HG03135 (cell line): ENCODE measurements at regions not wholly inside any gene's neighbourhood (a gene's known extent, or its start where the extent isn't known, plus 50 kb on each side); places are given as distances from the start of the nearest gene placed in this dataset.

ENCODE experiments used
- ATAC-seq: cut with Tn5 transposase; IDR thresholded peaks from one replicate; pipeline ENCODE4 v1.9.1; 2021; ENCODE audit warnings: mild to moderate bottlenecking, moderate library complexity; ENCODE audit not compliant: unreplicated experiment

- no peak for ATAC-seq
Observed at GRCh38 chr16:9185381-9185780, 93.9 kb downstream of the HAPSTR1 start.

- ATAC-seq: no peak
Observed at GRCh38 chr16:9186061-9186460, 94.6 kb downstream of the HAPSTR1 start.

- ATAC-seq: no peak
Observed at GRCh38 chr16:9188721-9189120, 97.3 kb downstream of the HAPSTR1 start.

- ATAC-seq: no peak
Observed at GRCh38 chr16:9191274-9191850, 99.9 kb downstream of the HAPSTR1 start.

GRCh38 chr16:9192746-9193145, 101.3 kb downstream of the HAPSTR1 start:
- no peak for ATAC-seq

GRCh38 chr16:9195287-9195686, 103.8 kb downstream of the HAPSTR1 start:
- ATAC-seq: no peak

GRCh38 chr16:9197957-9198661, 106.7 kb downstream of the HAPSTR1 start:
- no peak for ATAC-seq

- no peak for ATAC-seq
Observed at GRCh38 chr16:9199311-9199710, 107.9 kb downstream of the HAPSTR1 start.

- no peak for ATAC-seq
Observed at GRCh38 chr16:9199751-9200150, 108.3 kb downstream of the HAPSTR1 start.

GRCh38 chr16:9203956-9204355, 112.5 kb downstream of the HAPSTR1 start:
- ATAC-seq: no peak

- no peak for ATAC-seq
Observed at GRCh38 chr16:9205661-9206060, 114.2 kb downstream of the HAPSTR1 start.

GRCh38 chr16:9206156-9206555, 114.7 kb downstream of the HAPSTR1 start:
- ATAC-seq: no peak

- no peak for ATAC-seq
Observed at GRCh38 chr16:9212621-9213020, 121.2 kb downstream of the HAPSTR1 start.

GRCh38 chr16:9219813-9220212, 128.4 kb downstream of the HAPSTR1 start:
- ATAC-seq: no peak

GRCh38 chr16:9225527-9226316, 134.3 kb downstream of the HAPSTR1 start:
- no peak for ATAC-seq

- ATAC-seq: no peak
Observed at GRCh38 chr16:9226924-9227323, 135.5 kb downstream of the HAPSTR1 start.

- no peak for ATAC-seq
Observed at GRCh38 chr16:9231039-9231438, 139.6 kb downstream of the HAPSTR1 start.

GRCh38 chr16:9232102-9232770, 140.8 kb downstream of the HAPSTR1 start:
- no peak for ATAC-seq

- no peak for ATAC-seq
Observed at GRCh38 chr16:9235867-9236266, 144.4 kb downstream of the HAPSTR1 start.

GRCh38 chr16:9236319-9236718, 144.9 kb downstream of the HAPSTR1 start:
- no peak for ATAC-seq

- ATAC-seq: no peak
Observed at GRCh38 chr16:9238346-9238745, 146.9 kb downstream of the HAPSTR1 start.
